GM12891 (cell line): ENCODE measurements at regions not wholly inside any gene's neighbourhood (a gene's known extent, or its start where the extent isn't known, plus 50 kb on each side); places are given as distances from the start of the nearest gene placed in this dataset.

Experiments
- POLR2A ChIP-seq: IDR thresholded peaks from 2 replicates; pipeline ENCODE4 v1.6.1; 2011; ENCODE audit warnings: low read depth, low read length, control low read depth
- SPI1 ChIP-seq: IDR thresholded peaks from 2 replicates; pipeline ENCODE4 v1.6.1; 2011; ENCODE audit warnings: low read depth, low read length, control low read depth

DNA sequence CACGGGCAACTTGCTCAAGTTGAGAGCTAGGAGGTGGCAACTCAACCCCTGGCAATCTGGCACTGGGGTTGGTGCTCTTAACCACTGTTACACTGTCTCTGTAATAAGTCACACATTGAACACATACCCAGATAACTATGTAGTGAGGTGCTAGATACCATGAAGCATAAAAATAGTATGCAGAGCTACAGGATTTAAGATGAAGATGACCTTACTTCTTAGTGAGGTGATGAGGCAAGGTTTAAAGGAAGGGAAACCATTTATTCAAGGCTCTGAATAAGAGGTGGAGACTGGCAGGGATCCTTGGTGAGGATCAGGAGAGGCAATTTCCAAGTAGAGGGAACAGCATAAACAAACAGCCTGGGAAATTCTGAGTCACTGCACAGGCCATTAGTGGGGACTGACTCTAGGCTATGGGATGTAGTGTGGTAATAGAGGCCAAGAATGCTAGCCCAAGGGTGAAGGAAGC, 67.6 kb upstream of the NR3C1 start:
- TF ChIP-seq SPI1 (no peak), POLR2A (no peak)
